ENCODE measurements at regions not wholly inside any gene's neighbourhood (a gene's known extent, or its start where the extent isn't known, plus 50 kb on each side); places are given as distances from the start of the nearest gene placed in this dataset.

- TF ChIP-seq CHD7 (IDR thresholded peaks at IDR 0.05; ENCODE audit: insufficient replicate concordance, low read length) (no peak), YY1 (IDR thresholded peaks at IDR 0.05; ENCODE audit: low read depth, low read length) (no peak), CREB1 (IDR thresholded peaks at IDR 0.05) (no peak), CBX8 (IDR thresholded peaks at IDR 0.05; ENCODE audit: borderline replicate concordance, low read depth, low read length) (no peak), POLR2A (IDR thresholded peaks at IDR 0.05; ENCODE audit: control extremely low read depth in 1 of 2, low read depth in 2 of 2, low read length in 2 of 2) (no peak)
Observed at GRCh38 chr4:14675279-14675985, 326.8 kb upstream of the CPEB2 start (continued).

Data from H1 (cell line).